Adrenal gland (tissue), 9 donors: ENCODE measurements at regions not wholly inside any gene's neighbourhood (a gene's known extent, or its start where the extent isn't known, plus 50 kb on each side); places are given as distances from the start of the nearest gene placed in this dataset.

Experiments
- DNase-seq, 7 donors: peaks; one replicate each; pipeline ENCODE4 v3.0.0-alpha.2; 2019 to 2020
- H3K27ac ChIP-seq, 5 donors: fragments of 200-600 bp; sonication (generic) in 4 of 5; 1 replicate in 3 of 5; 2 replicates in 2 of 5; pipeline versions ENCODE4 v1.5.1 to v1.8.0; 2016 to 2020; ENCODE audit warnings: mild to moderate bottlenecking in 1 of 5
- H3K27me3 ChIP-seq: fragments of 200-600 bp; 2 replicates; pipeline ENCODE4 v1.8.0; 2021
- H3K36me3 ChIP-seq, 2 donors: fragments of 200-600 bp; replicated peaks in 1 of 2; 1 replicate in 1 of 2; 2 replicates in 1 of 2; pipeline versions ENCODE4 v1.5.1 to v1.8.0; 2018 to 2022
- H3K4me1 ChIP-seq, 2 donors: fragments of 200-600 bp; replicated peaks in 1 of 2; 1 replicate in 1 of 2; 2 replicates in 1 of 2; pipeline versions ENCODE4 v1.5.1 to v1.8.0; 2018 to 2021
- H3K4me3 ChIP-seq, 4 donors: fragments of 200-600 bp; sonication (generic) in 3 of 4; one replicate each; pipeline ENCODE4 v1.5.1; 2016 to 2018
- H3K9me3 ChIP-seq, 3 donors: fragments of 200-600 bp; sonication (generic) in 1 of 3; replicated peaks in 1 of 3; 1 replicate in 2 of 3; 2 replicates in 1 of 3; pipeline versions ENCODE4 v1.5.1 to v1.8.0; 2016 to 2021
- CTCF ChIP-seq, 6 experiments: fragments of 450-650 bp in 4 of 6; fragments of 200-600 bp in 2 of 6; sonication (generic) in 1 of 6; IDR thresholded peaks; 1 replicate in 5 of 6; 2 replicates in 1 of 6; pipeline versions ENCODE4 v1.5.1 to v1.8.0; 2016 to 2021; ENCODE audit warnings: antibody characterized with exemption in 6 of 6, mild to moderate bottlenecking in 2 of 6, moderate library complexity in 1 of 6
- POLR2A ChIP-seq, 2 donors: fragments of 450-650 bp; IDR thresholded peaks; one replicate each; pipeline ENCODE4 v1.6.1; 2017; ENCODE audit warnings: antibody characterized with exemption in 2 of 2, mild to moderate bottlenecking in 2 of 2, moderate library complexity in 1 of 2
- WGBS, 4 donors: extraction: QIAGEN DNeasy Blood & Tissue Kit in 2 of 4; methylation state at CpG; one replicate each; pipeline versions ENCODE4 v1.1.5 to v1.1.7; 2013 to 2017; 5-methylcytosine and 5-hydroxymethylcytosine counted together
- intact Hi-C, 2 donors: fragments of 100-400 bp; cut with DNase I; formaldehyde crosslinking; loops; one replicate each; pipeline versions ENCODE4 v1.14.1 to v1.15.0; 2022 to 2023
- donor health status: healthy with polysubstance abuse.
- donor health status: Bipolar disorder and iron deficiency.
- donor health status: DM: yes; HTN: yes; CAD: no.
- donor health status: DM: no; HTN: no; CAD: no.
- donor health status: DM: no; HTN: no; CAD: no.

GRCh38 chr13:68588623-68589022 is 1358.5 kb upstream of the PCDH9 start:
- no peaks in the 10 kb centered on the region for H3K4me1 ChIP-seq
- H3K27me3 ChIP-seq, result no peaks in the 10 kb centered on the region
- 69 to 82% (median 72%) methylated on average over 4 of the region's 4 CpGs for WGBS, 4 donors
- no peak overlapping the region for H3K4me3 ChIP-seq
- intact Hi-C loops, result no loop called here
- DNase-seq, result no peak
- no peaks in the 10 kb centered on the region for H3K9me3 ChIP-seq
- no peak overlapping the region for H3K27ac ChIP-seq
- TF ChIP-seq CTCF (IDR thresholded peaks at IDR 0.05), result no peak
- TF ChIP-seq POLR2A (IDR thresholded peaks at IDR 0.05), result no peak
- no peaks in the 10 kb centered on the region for H3K36me3 ChIP-seq

GRCh38 chr13:68584776-68585175 is 1354.6 kb upstream of the PCDH9 start:
- Histone ChIP-seq H3K9me3 (no peaks in the 10 kb centered on the region), H3K4me1 (no peaks in the 10 kb centered on the region), H3K4me3 (no peak overlapping the region), H3K36me3 (no peaks in the 10 kb centered on the region), H3K27ac (no peak overlapping the region), H3K27me3 (no peaks in the 10 kb centered on the region)
- WGBS, 4 donors, result 36 to 67% (median 50%) methylated on average over 1 of the region's 1 CpG
- intact Hi-C loops, result no loop called here
- TF ChIP-seq POLR2A (IDR thresholded peaks at IDR 0.05), result no peak
- TF ChIP-seq CTCF (IDR thresholded peaks at IDR 0.05), result no peak
- DNase-seq, result no peak

GRCh38 chr13:68574053-68574452 is 1343.9 kb upstream of the PCDH9 start:
- TF ChIP-seq POLR2A (IDR thresholded peaks at IDR 0.05), result no peak
- TF ChIP-seq CTCF (IDR thresholded peaks at IDR 0.05), result no peak
- Histone ChIP-seq H3K27me3 (no peaks in the 10 kb centered on the region), H3K36me3 (no peaks in the 10 kb centered on the region), H3K27ac (no peak overlapping the region), H3K9me3 (peaks cover 0 to 4% (median 0%) of the 10 kb centered on the region in 3 donors), H3K4me1 (no peaks in the 10 kb centered on the region), H3K4me3 (no peak overlapping the region)
- intact Hi-C loops, result no loop called here
- DNase-seq, result no peak
- WGBS, 4 donors, result 75 to 94% (median 83%) methylated on average over 1 of the region's 1 CpG

GRCh38 chr13:68551701-68552522 is 1321.8 kb upstream of the PCDH9 start:
- 82 to 91% (median 83%) methylated on average over 5 of the region's 5 CpGs for WGBS, 4 donors
- intact Hi-C loops, result no loop called here
- Histone ChIP-seq H3K9me3 (no peaks in the 10 kb centered on the region), H3K4me1 (no peaks in the 10 kb centered on the region), H3K36me3 (no peaks in the 10 kb centered on the region), H3K27ac (no peak overlapping the region), H3K4me3 (no peak overlapping the region), H3K27me3 (no peaks in the 10 kb centered on the region)
- TF ChIP-seq CTCF (IDR thresholded peaks at IDR 0.05), result no peak
- no peak for TF ChIP-seq POLR2A (IDR thresholded peaks at IDR 0.05)
- no peak for DNase-seq
